Stimulated activated naive CD8-positive, alpha-beta T cell treated with anti-CD3 and anti-CD28 coated beads, Interleukin-15, Interleukin-2, amounts not matched to agents 100 U/mL and 50 U/mL, for 24 hours (primary cell): ENCODE measurements at regions not wholly inside any gene's neighbourhood (a gene's known extent, or its start where the extent isn't known, plus 50 kb on each side); places are given as distances from the start of the nearest gene placed in this dataset.
"Not testable (repeated sequence)": the region's sequence is repeated elsewhere in the genome, so short reads cannot be mapped to it uniquely, and the experiment has no call there.

ENCODE experiments used
- ATAC-seq: fragments of 150-1000 bp; cut with Tn5 transposase; one replicate; pipeline ENCODE4 v1.10.0; 2021
- DNase-seq: peaks from one replicate; pipeline ENCODE4 v3.0.0; 2021

- ATAC-seq (no peak), DNase-seq (no peak)
These were observed 193.0 kb upstream of the THRB start for GRCh38 chr3:24687671-24688070.

GRCh38 chr3:24688446-24689148 is 193.9 kb upstream of the THRB start:
- DNase-seq (no peak), ATAC-seq (no peak)

GRCh38 chr3:24689353-24689752 is 194.7 kb upstream of the THRB start:
- ATAC-seq (no peak), DNase-seq (no peak)

GRCh38 chr3:24690777-24691176 is 196.1 kb upstream of the THRB start:
- DNase-seq (no peak), ATAC-seq (no peak)

- not testable (repeated sequence) for DNase-seq, ATAC-seq
These were observed 204.4 kb upstream of the THRB start for GRCh38 chr3:24699078-24699477.

DNA sequence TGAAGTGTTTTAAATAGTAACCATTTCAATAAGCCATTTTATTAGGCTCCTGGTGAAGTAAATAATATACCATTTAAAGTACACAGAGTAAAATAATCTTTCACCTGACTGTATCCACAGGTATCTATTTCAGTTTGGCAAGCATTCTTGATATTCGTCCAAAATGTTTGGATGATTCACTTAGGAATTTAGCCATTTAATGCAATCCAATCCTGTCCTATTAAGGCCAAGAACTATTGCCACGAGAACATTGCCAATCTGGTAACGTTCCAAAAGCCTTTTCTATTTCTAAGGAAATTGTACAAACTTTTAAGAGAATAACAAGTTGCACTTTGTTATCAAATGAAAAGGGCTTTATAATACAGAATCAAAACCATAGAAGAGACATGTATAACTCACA is 209.8 kb upstream of the THRB start:
- ATAC-seq (no peak), DNase-seq (no peak)

DNA sequence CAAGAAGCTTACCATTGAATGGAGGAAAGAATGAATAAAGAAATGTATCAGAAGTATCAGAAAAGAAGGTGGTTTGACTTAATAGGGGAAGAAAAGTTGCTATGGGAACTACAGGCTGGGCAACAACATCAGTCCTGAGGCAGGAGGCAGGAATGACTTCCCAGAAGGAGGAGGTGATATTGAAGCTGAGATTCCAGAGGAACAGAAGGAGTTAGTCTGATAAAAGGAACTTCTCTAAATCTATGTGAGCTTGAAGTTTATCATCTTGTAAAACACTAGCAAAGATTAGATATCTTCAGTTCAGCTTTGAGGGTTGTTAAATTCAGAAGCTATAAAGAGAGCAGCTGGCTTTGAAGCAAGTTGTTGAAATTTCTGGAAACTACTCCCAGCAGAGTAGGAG is 213.3 kb upstream of the THRB start:
- no peak for ATAC-seq
- no peak for DNase-seq

DNA sequence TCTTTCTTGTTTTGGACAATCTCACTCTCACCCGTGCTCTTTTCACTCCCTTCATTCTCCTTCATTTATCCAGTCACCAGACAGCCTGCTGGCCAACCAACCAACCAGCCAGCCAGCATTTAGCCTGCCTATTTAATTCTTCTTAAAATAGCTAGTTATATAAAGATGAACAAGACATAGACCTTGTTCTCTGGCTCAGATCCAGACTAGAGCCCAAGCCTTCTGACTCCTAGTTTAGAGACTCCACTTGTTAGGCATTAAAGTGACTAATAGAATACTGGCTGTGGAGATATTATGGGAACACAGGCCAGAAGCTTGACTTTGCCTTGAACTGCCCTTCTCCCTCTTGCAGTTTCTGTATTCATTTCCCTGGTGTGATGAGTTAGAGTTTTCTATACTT is 215.3 kb upstream of the THRB start:
- ATAC-seq: no peak
- no peak for DNase-seq

DNA sequence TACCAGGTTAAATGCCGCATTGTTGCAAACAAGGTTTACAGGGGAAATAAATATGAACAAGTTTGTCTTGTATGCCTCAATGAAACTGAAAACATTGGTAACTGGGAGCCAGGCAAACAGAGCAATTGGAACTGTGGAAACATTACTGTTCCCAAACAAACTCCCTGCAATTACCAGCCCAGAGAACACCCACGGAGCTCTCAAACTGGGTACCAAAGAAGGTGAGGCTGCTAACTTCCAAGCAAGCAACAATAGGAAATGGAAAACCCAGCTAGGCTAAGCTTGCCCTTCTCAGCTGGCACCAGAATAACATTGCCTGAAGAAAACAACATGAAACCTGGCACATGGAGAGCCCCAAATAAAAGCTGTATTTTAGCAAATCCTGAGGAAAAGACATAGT is 218.9 kb upstream of the THRB start:
- DNase-seq: no peak
- no peak for ATAC-seq

- ATAC-seq (no peak), DNase-seq (no peak)
These were observed 219.8 kb upstream of the THRB start for GRCh38 chr3:24714436-24714835.

DNA sequence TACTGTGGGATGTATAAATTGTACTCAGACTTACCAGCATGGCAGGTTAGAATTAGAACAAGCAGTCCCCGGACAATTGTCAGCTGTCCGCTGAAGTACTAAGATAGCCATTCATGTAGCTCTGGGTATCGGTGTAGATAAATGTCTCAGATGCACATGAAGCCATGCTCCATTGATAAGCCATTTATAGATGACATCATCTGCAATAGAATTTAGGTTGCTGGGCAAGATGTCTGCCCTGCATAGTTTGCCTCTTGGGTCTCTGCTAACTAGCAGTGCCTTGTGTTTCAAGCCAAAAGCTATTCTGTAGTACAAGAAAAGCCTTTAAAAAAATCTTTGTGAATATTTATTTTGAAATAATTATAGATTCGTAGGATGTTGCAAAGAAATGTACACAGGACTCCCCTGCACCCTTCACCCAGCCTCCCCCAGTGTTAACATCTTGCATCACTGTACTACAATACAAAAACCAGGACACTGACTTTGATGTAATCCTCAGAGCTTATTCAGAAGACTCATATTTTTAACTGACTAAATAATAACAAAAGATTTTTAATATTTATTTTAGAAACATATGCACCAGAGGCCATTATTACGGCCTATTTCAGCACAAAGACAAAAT is 220.6 kb upstream of the THRB start:
- ATAC-seq (no peak), DNase-seq (no peak)

DNA sequence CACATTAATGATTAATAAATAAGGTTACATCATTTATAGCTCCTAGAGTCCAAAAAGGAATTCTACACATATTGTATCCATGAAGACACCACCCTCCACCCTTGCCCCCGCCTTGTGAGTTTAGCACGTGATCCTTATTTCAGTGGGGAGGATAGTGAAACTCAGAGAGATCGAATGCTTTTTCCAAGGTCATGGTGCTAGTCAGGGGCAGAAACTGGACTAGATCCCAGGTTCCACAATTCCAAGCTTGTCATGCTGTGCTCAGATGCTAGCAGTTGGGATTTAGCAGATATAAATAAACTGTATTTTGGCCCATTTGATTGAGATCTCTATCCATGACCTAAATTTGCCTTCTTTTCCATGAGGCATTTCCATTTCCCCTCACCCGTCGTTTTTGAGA is 227.4 kb upstream of the THRB start:
- no peak for DNase-seq
- ATAC-seq: no peak

GRCh38 chr3:24725514-24726255 is 231.0 kb upstream of the THRB start:
- DNase-seq (no peak), ATAC-seq (no peak)

DNA sequence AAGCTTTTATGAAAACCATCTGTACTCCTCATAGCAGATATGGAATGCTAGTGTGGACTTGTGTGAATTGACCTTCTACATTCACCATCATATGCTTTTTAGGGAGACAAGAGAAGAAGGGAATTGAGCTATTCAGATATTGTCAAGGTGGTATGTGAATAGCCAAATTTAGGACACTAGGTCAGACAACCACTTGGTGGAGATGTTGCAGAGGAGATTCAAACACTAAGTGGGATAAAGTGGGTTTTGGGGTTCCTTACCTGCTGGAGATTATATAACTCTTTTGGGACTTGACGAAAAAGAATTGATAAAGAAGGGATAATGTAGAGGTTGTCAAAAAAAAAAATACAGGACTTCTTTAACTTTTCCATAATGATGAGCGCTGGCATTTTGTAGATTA is 231.8 kb upstream of the THRB start:
- ATAC-seq (no peak), DNase-seq (no peak)

GRCh38 chr3:24730173-24730572 is 235.5 kb upstream of the THRB start:
- no peak for DNase-seq
- ATAC-seq: no peak

DNA sequence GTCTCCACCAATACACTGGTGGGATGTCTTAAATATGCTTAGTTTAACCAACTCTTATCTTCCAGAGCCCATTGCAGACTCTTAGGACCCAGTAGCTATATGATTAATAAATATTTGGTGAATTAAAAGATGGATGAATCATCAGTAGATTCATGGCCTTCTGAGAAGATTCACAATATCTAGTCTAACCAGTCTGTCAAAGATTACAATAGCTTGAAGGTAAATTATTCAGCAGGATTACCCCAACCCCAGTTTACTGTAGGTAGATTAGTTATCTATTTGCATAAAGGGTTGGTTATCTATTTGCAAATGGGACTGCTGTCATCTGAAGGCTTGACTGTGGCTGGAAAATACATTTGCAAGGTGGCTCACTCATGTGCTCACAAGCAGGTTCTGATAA is 239.4 kb upstream of the THRB start:
- DNase-seq (no peak), ATAC-seq (no peak)

DNA sequence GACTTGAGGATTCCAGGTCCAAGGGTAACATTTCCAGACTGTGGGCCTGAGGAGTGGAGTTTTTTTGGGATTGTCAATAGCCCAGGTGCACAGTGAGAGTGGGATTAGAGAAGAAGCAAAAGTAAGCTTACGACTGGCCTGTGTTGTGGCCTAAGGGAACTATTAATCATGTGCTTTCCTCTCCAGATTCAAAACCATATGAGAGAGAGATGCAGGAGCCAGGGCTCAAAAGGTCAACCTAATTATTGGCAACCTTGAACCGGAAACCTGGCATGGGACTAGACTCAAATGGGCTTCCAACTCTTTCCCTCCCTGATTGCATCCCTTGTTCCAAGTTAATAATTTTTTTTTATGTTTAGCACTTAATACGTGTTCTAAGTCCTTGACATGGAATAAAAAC is 242.1 kb upstream of the THRB start:
- no peak for DNase-seq
- ATAC-seq: no peak

DNA sequence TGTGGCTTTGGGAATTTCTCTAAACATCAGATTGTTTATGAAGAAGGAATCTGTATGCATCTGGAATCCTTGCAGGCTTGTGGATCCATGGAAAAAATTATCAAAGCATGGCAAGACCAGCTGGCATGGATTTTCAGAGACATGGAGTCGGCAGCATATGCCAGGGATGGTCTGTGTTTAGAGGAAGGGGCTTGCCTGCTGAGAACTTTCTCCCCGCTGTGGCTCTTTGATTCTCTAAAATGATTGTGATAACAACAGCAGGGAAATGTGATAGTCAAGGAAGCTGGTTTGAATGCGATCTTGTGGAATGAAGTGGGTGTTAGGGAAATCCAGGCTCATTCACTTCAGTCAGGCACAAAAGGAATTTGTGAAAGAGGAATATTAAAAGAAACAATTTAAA is 245.7 kb upstream of the THRB start:
- no peak for ATAC-seq
- no peak for DNase-seq

GRCh38 chr3:24741506-24741905 is 246.9 kb upstream of the THRB start:
- no peak for ATAC-seq
- no peak for DNase-seq

GRCh38 chr3:24748520-24748919 is 253.9 kb upstream of the THRB start:
- DNase-seq (no peak), ATAC-seq (no peak)

GRCh38 chr3:24751020-24751419 is 256.4 kb upstream of the THRB start:
- DNase-seq: no peak
- ATAC-seq: no peak

GRCh38 chr3:24756101-24756888 is 261.6 kb upstream of the THRB start:
- DNase-seq (no peak), ATAC-seq (no peak)

DNA sequence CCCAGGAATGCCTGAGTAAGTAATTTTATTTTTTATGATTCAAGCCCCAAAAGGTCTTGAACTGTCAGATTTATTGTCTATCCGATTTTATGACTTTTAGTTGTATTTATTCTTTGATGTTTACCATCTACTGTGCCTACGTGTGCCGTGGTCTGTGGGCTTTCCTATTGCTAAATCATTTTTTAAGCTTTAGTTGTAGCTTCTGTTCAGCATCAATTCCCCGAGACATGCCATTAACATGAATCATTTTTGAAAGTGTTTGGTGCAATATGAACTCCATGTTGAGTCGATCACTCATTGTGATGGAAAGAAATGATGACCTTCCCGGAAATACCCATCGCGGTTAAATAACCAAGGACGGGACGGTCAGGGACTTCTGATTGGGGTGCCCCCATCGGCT is 268.7 kb upstream of the THRB start:
- ATAC-seq: no peak
- no peak for DNase-seq
